ENCODE measurements at regions not wholly inside any gene's neighbourhood (a gene's known extent, or its start where the extent isn't known, plus 50 kb on each side); places are given as distances from the start of the nearest gene placed in this dataset.

GRCh38 chr14:105818712-105819005, 292.3 kb downstream of the TMEM121 start:
- TF ChIP-seq CTCF (IDR thresholded peaks at IDR 0.05) (no peak), POLR2A (IDR thresholded peaks at IDR 0.05) (no peak), POLR2AphosphoS5 (IDR thresholded peaks at IDR 0.05) (no peak), EP300 (IDR thresholded peaks at IDR 0.05) (no peak)

All from stomach (tissue), 4 donors.